Middle frontal gyrus (tissue), 1 donor: ENCODE measurements at regions not wholly inside any gene's neighbourhood (a gene's known extent, or its start where the extent isn't known, plus 50 kb on each side); places are given as distances from the start of the nearest gene placed in this dataset.
"Not testable (repeated sequence)": the region's sequence is repeated elsewhere in the genome, so short reads cannot be mapped to it uniquely, and the experiment has no call there.

Source experiments
- DNase-seq: peaks from one replicate; pipeline ENCODE4 v3.0.0-alpha.2; 2015; ENCODE audit warnings: low spot score; ENCODE audit errors: extremely low spot score

GRCh38 chr13:83136660-83137059 is 745.6 kb downstream of the SLITRK1 start:
- no peak for DNase-seq

GRCh38 chr13:83125791-83126190 is 756.5 kb downstream of the SLITRK1 start:
- no peak for DNase-seq

- DNase-seq, result no peak
Measured at GRCh38 chr13:83121896-83122295, 760.4 kb downstream of the SLITRK1 start.

GRCh38 chr13:83117046-83117445 is 765.2 kb downstream of the SLITRK1 start:
- DNase-seq, result no peak

- DNase-seq, result not testable (repeated sequence)
Measured at GRCh38 chr13:83101574-83102247, 780.6 kb downstream of the SLITRK1 start.

- DNase-seq, result no peak
Measured at GRCh38 chr13:83100237-83100636, 782.0 kb downstream of the SLITRK1 start.

- DNase-seq, result no peak
Measured at GRCh38 chr13:83088858-83089257, 793.4 kb downstream of the SLITRK1 start.

GRCh38 chr13:83086948-83087347 is 795.3 kb downstream of the SLITRK1 start:
- no peak for DNase-seq

- DNase-seq, result no peak
Measured at GRCh38 chr13:83086088-83086487, 796.2 kb downstream of the SLITRK1 start.

- DNase-seq, result no peak
Measured at GRCh38 chr13:83085186-83085900, 796.9 kb downstream of the SLITRK1 start.

GRCh38 chr13:83077499-83077898 is 804.8 kb downstream of the SLITRK1 start:
- DNase-seq, result no peak

GRCh38 chr13:83073930-83074329 is 808.3 kb downstream of the SLITRK1 start:
- not testable (repeated sequence) for DNase-seq

- DNase-seq, result no peak
Measured at GRCh38 chr13:83065108-83065507, 817.2 kb downstream of the SLITRK1 start.

GRCh38 chr13:83057119-83057518 is 825.2 kb downstream of the SLITRK1 start:
- peak; percentile 12 for DNase-seq

- no peak for DNase-seq
Measured at GRCh38 chr13:83056269-83056668, 826.0 kb downstream of the SLITRK1 start.

- DNase-seq, result no peak
Measured at GRCh38 chr13:83048419-83048818, 833.9 kb downstream of the SLITRK1 start.

GRCh38 chr13:83024955-83025594 is 857.2 kb downstream of the SLITRK1 start:
- no peak for DNase-seq

GRCh38 chr13:83024232-83024631 is 858.0 kb downstream of the SLITRK1 start:
- no peak for DNase-seq

GRCh38 chr13:83019986-83020385 is 862.3 kb downstream of the SLITRK1 start:
- DNase-seq, result no peak

GRCh38 chr13:83009987-83010386 is 872.3 kb downstream of the SLITRK1 start:
- no peak for DNase-seq

GRCh38 chr13:83008212-83008929 is 873.9 kb downstream of the SLITRK1 start:
- DNase-seq, result no peak

GRCh38 chr13:83007226-83007625 is 875.0 kb downstream of the SLITRK1 start:
- DNase-seq, result no peak
